Heart right ventricle (tissue), 16 donors: ENCODE measurements at regions not wholly inside any gene's neighbourhood (a gene's known extent, or its start where the extent isn't known, plus 50 kb on each side); places are given as distances from the start of the nearest gene placed in this dataset.

ENCODE experiments used
- ATAC-seq, 8 donors: fragments of 200-7000 bp; cut with Tn5 transposase; one replicate each; pipeline ENCODE4 v1.9.1; 2020; ENCODE audit warnings: mild to moderate bottlenecking in 8 of 8, moderate library complexity in 8 of 8, moderate number of reproducible peaks in 1 of 8
- DNase-seq, 2 donors: peaks; one replicate each; pipeline ENCODE4 v3.0.0-alpha.2; 2020
- H3K27ac ChIP-seq, 10 donors: fragments of 200-600 bp; sonication (generic) in 2 of 10; one replicate each; pipeline versions ENCODE4 v1.5.0 to v1.8.0; 2020 to 2022; ENCODE audit warnings: mild to moderate bottlenecking in 3 of 10
- H3K27me3 ChIP-seq, 7 donors: fragments of 200-600 bp; one replicate each; pipeline ENCODE4 v1.8.0; 2021 to 2022; ENCODE audit warnings: mild to moderate bottlenecking in 2 of 7
- H3K36me3 ChIP-seq, 9 donors: fragments of 200-600 bp; sonication (generic) in 1 of 9; one replicate each; pipeline versions ENCODE4 v1.5.0 to v1.8.0; 2020 to 2022; ENCODE audit warnings: mild to moderate bottlenecking in 2 of 9
- H3K4me1 ChIP-seq, 9 donors: fragments of 200-600 bp; sonication (generic) in 1 of 9; one replicate each; pipeline versions ENCODE4 v1.5.0 to v1.8.0; 2020 to 2022; ENCODE audit warnings: mild to moderate bottlenecking in 4 of 9
- H3K4me3 ChIP-seq, 10 donors: fragments of 200-600 bp; sonication (generic) in 2 of 10; one replicate each; pipeline versions ENCODE4 v1.5.0 to v1.8.0; 2020 to 2022; ENCODE audit warnings: mild to moderate bottlenecking in 7 of 10, moderate library complexity in 2 of 10
- H3K9me3 ChIP-seq, 11 donors: fragments of 200-600 bp in 10 of 11; sonication (generic) in 2 of 11; one replicate each; pipeline versions ENCODE4 v1.5.0 to v1.8.0; 2013 to 2022; ENCODE audit warnings: mild to moderate bottlenecking in 2 of 11, control low read depth in 1 of 11, moderate library complexity in 1 of 11
- WGBS, 2 donors: extraction: QIAGEN DNeasy Blood & Tissue Kit; methylation state at CpG; one replicate each; pipeline ENCODE4 v1.1.7; 2013; ENCODE audit warnings: inconsistent platforms in 1 of 2; 5-methylcytosine and 5-hydroxymethylcytosine counted together
- intact Hi-C, 10 donors: fragments of 100-400 bp; cut with DNase I; formaldehyde crosslinking; loops; one replicate each; pipeline versions ENCODE4 v1.11.1 to v1.14.2; 2022
- TF ChIP-seq, protein P1 (sequence below), 9 donors: fragments of 200-600 bp; sonication (generic) in 2 of 9; IDR thresholded peaks; one replicate each; pipeline versions ENCODE4 v1.5.0 to v1.8.0; 2021 to 2022; ENCODE audit warnings: antibody characterized with exemption in 9 of 9, mild to moderate bottlenecking in 5 of 9, moderate library complexity in 1 of 9
- donor health status: Arrhythmogenic right ventricular cardiomyopathy.
- donor health status: ischemic (EF 13 %, LVEDD 7.1; RV severe dilation, severe dysfunction).
- donor health status: healthy with polysubstance abuse.
- donor health status: DM: no; HTN: yes; CAD: no.
- donor health status: DM: no; HTN: no; CAD: no.
- donor health status: ischemic (EF 25% LVEDD 6.9; RV normal size, moderate dysfunction).
- donor health status: ischemic (EF 25% LVEDD 5.7; RV mildly dilated, moderate dysfunction).
- donor health status: healthy.
- donor health status: DM: yes; HTN: yes; CAD: no.
- donor health status: Ischemic cardiomyopathy.
- donor health status: ischemic (EF 35%, LVEDD 5.7; RV mildly dilated, moderate dysfunction).
- donor health status: nonischemic (EF 11% LVEDD 7.7; RV severe dilation, severe dysfunction).
- donor health status: DM: yes; HTN: yes; CAD: no.
- donor health status: PGD.
- donor health status: ischemic (EF 29% LVEDD 5.4; RV normal size, mild dysfunction).
- donor health status: nonischemic (EF 23%, LVEDD 6.1; RV moderate dilation, normal function).

DNA sequence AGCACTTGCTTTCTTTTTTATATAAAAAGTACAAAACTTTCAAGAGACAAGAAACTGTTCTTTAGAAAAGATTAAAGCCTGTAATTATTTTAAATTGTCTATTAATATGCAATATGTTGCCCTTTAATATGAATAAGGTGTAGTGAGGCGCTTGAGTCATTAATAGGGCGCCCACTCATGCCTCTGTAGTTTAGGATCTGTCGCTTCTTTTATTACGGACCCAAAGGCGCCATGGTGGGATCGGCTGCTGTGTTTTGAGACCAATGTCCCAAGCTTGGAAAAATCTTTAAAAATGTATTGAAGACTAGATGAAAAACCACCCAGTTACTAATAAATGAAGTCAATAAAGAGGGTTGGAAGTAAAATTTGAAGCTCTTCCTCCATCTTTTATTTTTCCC is 259.5 kb upstream of the MEIS2 start:
- TF ChIP-seq, protein P1, sequence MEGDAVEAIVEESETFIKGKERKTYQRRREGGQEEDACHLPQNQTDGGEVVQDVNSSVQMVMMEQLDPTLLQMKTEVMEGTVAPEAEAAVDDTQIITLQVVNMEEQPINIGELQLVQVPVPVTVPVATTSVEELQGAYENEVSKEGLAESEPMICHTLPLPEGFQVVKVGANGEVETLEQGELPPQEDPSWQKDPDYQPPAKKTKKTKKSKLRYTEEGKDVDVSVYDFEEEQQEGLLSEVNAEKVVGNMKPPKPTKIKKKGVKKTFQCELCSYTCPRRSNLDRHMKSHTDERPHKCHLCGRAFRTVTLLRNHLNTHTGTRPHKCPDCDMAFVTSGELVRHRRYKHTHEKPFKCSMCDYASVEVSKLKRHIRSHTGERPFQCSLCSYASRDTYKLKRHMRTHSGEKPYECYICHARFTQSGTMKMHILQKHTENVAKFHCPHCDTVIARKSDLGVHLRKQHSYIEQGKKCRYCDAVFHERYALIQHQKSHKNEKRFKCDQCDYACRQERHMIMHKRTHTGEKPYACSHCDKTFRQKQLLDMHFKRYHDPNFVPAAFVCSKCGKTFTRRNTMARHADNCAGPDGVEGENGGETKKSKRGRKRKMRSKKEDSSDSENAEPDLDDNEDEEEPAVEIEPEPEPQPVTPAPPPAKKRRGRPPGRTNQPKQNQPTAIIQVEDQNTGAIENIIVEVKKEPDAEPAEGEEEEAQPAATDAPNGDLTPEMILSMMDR (IDR thresholded peaks at IDR 0.05): no peak
- DNase-seq (no peak), ATAC-seq (no peak)
- H3K4me3 ChIP-seq: no peak overlapping the region
- 92 to 94% methylated on average over 6 of the region's 6 CpGs for WGBS, 2 donors
- intact Hi-C loops: no loop called here
- H3K36me3 ChIP-seq: no peaks in the 10 kb centered on the region
- no peak overlapping the region for H3K27ac ChIP-seq
- H3K9me3 ChIP-seq: peaks cover 0 to 5% (median 0%) of the 10 kb centered on the region in 11 donors
- H3K4me1 ChIP-seq: no peaks in the 10 kb centered on the region
- no peaks in the 10 kb centered on the region for H3K27me3 ChIP-seq

DNA sequence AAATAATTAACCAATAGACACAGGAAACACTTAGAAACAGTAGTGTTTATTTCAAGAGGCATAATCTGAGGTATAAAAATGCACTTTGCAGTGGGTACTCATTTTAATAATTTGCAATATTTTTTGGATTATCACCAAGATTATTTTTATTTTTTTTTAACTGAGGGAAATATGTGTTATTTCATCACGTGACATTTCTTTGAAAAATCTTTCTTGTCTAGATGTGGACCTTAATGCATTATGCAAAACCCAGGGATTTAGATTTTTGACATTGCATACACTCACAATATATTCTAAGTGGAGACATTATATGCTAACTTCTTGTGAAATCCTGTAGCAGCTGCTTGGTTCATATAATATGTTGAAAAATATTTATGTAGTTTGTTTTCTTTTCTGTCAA is 260.4 kb upstream of the MEIS2 start:
- Histone ChIP-seq H3K27ac (no peak overlapping the region), H3K4me3 (no peak overlapping the region), H3K4me1 (no peaks in the 10 kb centered on the region), H3K9me3 (no peaks in the 10 kb centered on the region), H3K27me3 (no peaks in the 10 kb centered on the region), H3K36me3 (no peaks in the 10 kb centered on the region)
- ATAC-seq (no peak), DNase-seq (no peak)
- TF ChIP-seq, protein P1 (IDR thresholded peaks at IDR 0.05): no peak
- WGBS, 2 donors: 73 to 88% methylated on average over 1 of the region's 1 CpG
- intact Hi-C loops: no loop called here

DNA sequence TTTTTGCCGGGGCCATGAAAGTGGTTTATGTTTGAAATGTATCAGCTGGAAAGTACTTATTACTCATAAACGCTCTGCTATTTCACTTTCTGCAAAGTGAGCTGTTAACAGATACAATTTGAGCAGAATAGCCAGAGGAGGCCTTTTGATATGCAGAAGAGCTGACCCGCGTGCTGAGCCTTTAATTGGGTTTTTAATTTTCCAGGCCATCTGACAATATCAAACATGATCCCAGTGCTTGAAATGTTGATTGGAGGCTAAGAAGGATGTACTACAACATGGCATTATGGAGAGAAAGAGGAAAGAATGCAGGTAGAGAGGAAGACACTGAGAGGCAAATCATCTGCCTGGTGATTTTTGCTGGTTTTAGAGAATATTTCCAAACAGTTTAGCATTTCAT is 261.3 kb upstream of the MEIS2 start:
- DNase-seq (no peak), ATAC-seq (no peak)
- H3K27ac ChIP-seq: no peak overlapping the region
- intact Hi-C loops: no loop called here
- H3K9me3 ChIP-seq: no peaks in the 10 kb centered on the region
- H3K27me3 ChIP-seq: no peaks in the 10 kb centered on the region
- H3K4me3 ChIP-seq: no peak overlapping the region
- 53 to 61% methylated on average over 4 of the region's 4 CpGs for WGBS, 2 donors
- no peaks in the 10 kb centered on the region for H3K36me3 ChIP-seq
- TF ChIP-seq, protein P1 (IDR thresholded peaks at IDR 0.05): no peak
- no peaks in the 10 kb centered on the region for H3K4me1 ChIP-seq

DNA sequence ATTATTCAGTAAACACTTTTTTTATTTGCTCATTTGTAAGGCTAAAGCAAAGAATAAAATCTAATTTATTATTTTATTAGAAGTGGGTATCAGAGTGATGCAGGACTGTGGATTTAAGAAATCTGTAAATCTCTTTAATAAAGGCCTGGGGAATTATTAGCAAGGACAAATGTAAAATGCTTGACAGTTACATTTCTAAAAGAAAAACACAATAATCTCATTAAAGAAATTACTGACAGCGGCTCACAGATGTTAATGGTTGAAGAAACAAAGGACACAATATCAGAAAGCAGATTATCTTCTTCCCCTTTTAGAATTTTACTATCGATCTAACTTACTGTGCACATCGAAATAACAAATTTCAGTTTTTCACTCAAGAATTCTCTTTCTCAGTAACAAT is 262.1 kb upstream of the MEIS2 start:
- Histone ChIP-seq H3K4me1 (no peaks in the 10 kb centered on the region), H3K4me3 (no peak overlapping the region), H3K36me3 (no peaks in the 10 kb centered on the region), H3K27ac (no peak overlapping the region), H3K9me3 (peaks cover 0 to 3% (median 0%) of the 10 kb centered on the region in 11 donors), H3K27me3 (no peaks in the 10 kb centered on the region)
- ATAC-seq: no peak
- no peak for DNase-seq
- TF ChIP-seq, protein P1 (IDR thresholded peaks at IDR 0.05): no peak
- intact Hi-C loops: no loop called here
- WGBS, 2 donors: 85 to 91% methylated on average over 3 of the region's 3 CpGs

DNA sequence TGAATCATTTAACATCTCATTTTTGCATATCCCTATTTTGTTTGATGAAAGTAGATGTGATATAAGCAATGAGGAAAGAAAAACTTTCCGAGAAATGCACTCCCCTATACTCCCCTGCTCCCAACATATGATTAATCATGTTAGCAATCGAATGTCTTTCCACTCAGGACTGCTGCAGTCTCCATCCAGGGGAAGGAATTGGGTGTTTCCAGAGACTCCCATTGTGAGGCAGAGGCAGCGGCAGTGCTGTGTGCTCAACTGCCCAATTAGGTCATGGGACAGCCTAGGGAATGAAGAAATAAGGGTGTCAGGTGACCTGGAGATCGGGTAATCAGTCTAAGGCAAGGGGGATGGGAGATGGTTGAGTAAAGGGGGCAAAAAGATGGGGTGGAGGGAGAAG is 268.6 kb upstream of the MEIS2 start:
- ATAC-seq (no peak), DNase-seq (no peak)
- intact Hi-C loops: no loop called here
- Histone ChIP-seq H3K36me3 (no peaks in the 10 kb centered on the region), H3K27ac (no peak overlapping the region), H3K4me3 (no peak overlapping the region), H3K4me1 (no peaks in the 10 kb centered on the region), H3K27me3 (no peaks in the 10 kb centered on the region), H3K9me3 (peaks cover 0 to 8% (median 0%) of the 10 kb centered on the region in 11 donors)
- TF ChIP-seq, protein P1 (IDR thresholded peaks at IDR 0.05): no peak
- 73 to 80% methylated on average over 4 of the region's 4 CpGs for WGBS, 2 donors
